ENCODE measurements at regions not wholly inside any gene's neighbourhood (a gene's known extent, or its start where the extent isn't known, plus 50 kb on each side); places are given as distances from the start of the nearest gene placed in this dataset.
"Not testable (repeated sequence)": the region's sequence is repeated elsewhere in the genome, so short reads cannot be mapped to it uniquely, and the experiment has no call there.

- no peak for DNase-seq (ENCODE audit: low spot score)
These were observed 52.0 kb downstream of the PRORP start for GRCh38 chr14:35174342-35174741.

GRCh38 chr14:35180179-35180578 is 57.8 kb downstream of the PRORP start:
- no peak for DNase-seq (ENCODE audit: low spot score)

- not testable (repeated sequence) for DNase-seq (ENCODE audit: low spot score)
These were observed 62.5 kb downstream of the PRORP start for GRCh38 chr14:35184891-35185290.

GRCh38 chr14:35189422-35189821 is 67.1 kb downstream of the PRORP start:
- no peak for DNase-seq (ENCODE audit: low spot score)

GRCh38 chr14:35193161-35193560 is 70.8 kb downstream of the PRORP start:
- DNase-seq (ENCODE audit: low spot score), result no peak

GRCh38 chr14:35194183-35194582 is 71.8 kb downstream of the PRORP start:
- DNase-seq (ENCODE audit: low spot score), result not testable (repeated sequence)

GRCh38 chr14:35196571-35196970 is 74.2 kb downstream of the PRORP start:
- no peak for DNase-seq (ENCODE audit: low spot score)

GRCh38 chr14:35197015-35197414 is 74.7 kb downstream of the PRORP start:
- DNase-seq (ENCODE audit: low spot score), result no peak

- no peak for DNase-seq (ENCODE audit: low spot score)
These were observed 78.7 kb downstream of the PRORP start for GRCh38 chr14:35201066-35201465.

- no peak for DNase-seq (ENCODE audit: low spot score)
These were observed 79.8 kb downstream of the PRORP start for GRCh38 chr14:35202195-35202594.

- DNase-seq (ENCODE audit: low spot score), result no peak
These were observed 83.4 kb downstream of the PRORP start for GRCh38 chr14:35205737-35206136.

GRCh38 chr14:35211067-35211466 is 81.1 kb upstream of the PSMA6 start:
- no peak for DNase-seq (ENCODE audit: low spot score)

GRCh38 chr14:35212471-35213142 is 79.6 kb upstream of the PSMA6 start:
- no peak for DNase-seq (ENCODE audit: low spot score)

- DNase-seq (ENCODE audit: low spot score), result no peak
These were observed 78.9 kb upstream of the PSMA6 start for GRCh38 chr14:35213143-35213788.

GRCh38 chr14:35213869-35214387 is 78.3 kb upstream of the PSMA6 start:
- no peak for DNase-seq (ENCODE audit: low spot score)

GRCh38 chr14:35214402-35214801 is 77.8 kb upstream of the PSMA6 start:
- DNase-seq (ENCODE audit: low spot score), result not testable (repeated sequence)

GRCh38 chr14:35215110-35215813 is 76.9 kb upstream of the PSMA6 start:
- peak; percentile 32 for DNase-seq (ENCODE audit: low spot score)

- DNase-seq (ENCODE audit: low spot score), result not testable (repeated sequence)
These were observed 74.0 kb upstream of the PSMA6 start for GRCh38 chr14:35218176-35218575.

GRCh38 chr14:35218963-35219362 is 73.2 kb upstream of the PSMA6 start:
- DNase-seq (ENCODE audit: low spot score), result no peak

GRCh38 chr14:35220027-35220676 is 72.0 kb upstream of the PSMA6 start:
- DNase-seq (ENCODE audit: low spot score), result no peak

- DNase-seq (ENCODE audit: low spot score), result no peak
These were observed 71.3 kb upstream of the PSMA6 start for GRCh38 chr14:35220920-35221319.

GRCh38 chr14:35221462-35221861 is 70.7 kb upstream of the PSMA6 start:
- no peak for DNase-seq (ENCODE audit: low spot score)
